NCI-H128 (cell line): ENCODE measurements at regions not wholly inside any gene's neighbourhood (a gene's known extent, or its start where the extent isn't known, plus 50 kb on each side); places are given as distances from the start of the nearest gene placed in this dataset.

ENCODE experiments used
- DNase-seq: peaks from one replicate; lab custom pipeline; 2025; ENCODE audit not compliant: unreplicated experiment; lab: John Stamatoyannopoulos, UW

GRCh38 chr15:77739591-77740378, 107.1 kb upstream of the LINGO1 start:
- no peak for DNase-seq

- peak; percentile 60 for DNase-seq
Observed at GRCh38 chr15:77738441-77739302, 106.0 kb upstream of the LINGO1 start.

- no peak for DNase-seq
Observed at GRCh38 chr15:77738038-77738370, 105.3 kb upstream of the LINGO1 start.

GRCh38 chr15:77737238-77738037, 104.7 kb upstream of the LINGO1 start:
- no peak for DNase-seq

- no peak for DNase-seq
Observed at GRCh38 chr15:77734306-77734705, 101.6 kb upstream of the LINGO1 start.

GRCh38 chr15:77733579-77734300, 101.0 kb upstream of the LINGO1 start:
- no peak for DNase-seq

- no peak for DNase-seq
Observed at GRCh38 chr15:77732514-77733335, 100.0 kb upstream of the LINGO1 start.

- no peak for DNase-seq
Observed at GRCh38 chr15:77731945-77732344, 99.2 kb upstream of the LINGO1 start.

- DNase-seq, result no peak
Observed at GRCh38 chr15:77731067-77731466, 98.4 kb upstream of the LINGO1 start.

GRCh38 chr15:77727635-77728304, 95.1 kb upstream of the LINGO1 start:
- DNase-seq, result no peak

- no peak for DNase-seq
Observed at GRCh38 chr15:77724715-77725114, 92.0 kb upstream of the LINGO1 start.

GRCh38 chr15:77723756-77724155, 91.0 kb upstream of the LINGO1 start:
- no peak for DNase-seq

GRCh38 chr15:77722759-77723460, 90.2 kb upstream of the LINGO1 start:
- DNase-seq, result no peak

- no peak for DNase-seq
Observed at GRCh38 chr15:77721963-77722362, 89.3 kb upstream of the LINGO1 start.

- no peak for DNase-seq
Observed at GRCh38 chr15:77720655-77721054, 87.9 kb upstream of the LINGO1 start.

GRCh38 chr15:77720173-77720572, 87.5 kb upstream of the LINGO1 start:
- no peak for DNase-seq

GRCh38 chr15:77719450-77719849, 86.7 kb upstream of the LINGO1 start:
- DNase-seq, result no peak

GRCh38 chr15:77717333-77717990, 84.8 kb upstream of the LINGO1 start:
- DNase-seq, result no peak
